ENCODE measurements at regions not wholly inside any gene's neighbourhood (a gene's known extent, or its start where the extent isn't known, plus 50 kb on each side); places are given as distances from the start of the nearest gene placed in this dataset.

DNA sequence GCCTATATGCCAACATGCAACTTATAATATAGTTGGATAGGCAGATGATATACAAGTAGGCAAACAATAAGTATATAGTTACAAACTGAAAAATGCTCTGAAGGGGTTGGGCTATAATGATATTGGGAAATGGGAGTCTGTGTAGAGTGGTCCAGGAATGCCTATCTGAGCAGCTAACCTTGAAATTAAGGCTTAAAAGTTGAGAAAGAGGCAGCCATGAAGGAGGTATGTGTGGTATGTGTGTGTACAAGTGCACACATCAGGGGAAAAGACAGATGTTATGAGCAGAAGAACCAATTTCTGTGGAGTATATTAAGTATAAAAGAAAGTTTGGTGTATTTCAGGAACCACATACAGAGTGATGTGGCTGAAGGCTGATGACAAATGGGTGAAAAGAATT is 154.9 kb upstream of the PAPPA start:
- TF ChIP-seq, protein P1, sequence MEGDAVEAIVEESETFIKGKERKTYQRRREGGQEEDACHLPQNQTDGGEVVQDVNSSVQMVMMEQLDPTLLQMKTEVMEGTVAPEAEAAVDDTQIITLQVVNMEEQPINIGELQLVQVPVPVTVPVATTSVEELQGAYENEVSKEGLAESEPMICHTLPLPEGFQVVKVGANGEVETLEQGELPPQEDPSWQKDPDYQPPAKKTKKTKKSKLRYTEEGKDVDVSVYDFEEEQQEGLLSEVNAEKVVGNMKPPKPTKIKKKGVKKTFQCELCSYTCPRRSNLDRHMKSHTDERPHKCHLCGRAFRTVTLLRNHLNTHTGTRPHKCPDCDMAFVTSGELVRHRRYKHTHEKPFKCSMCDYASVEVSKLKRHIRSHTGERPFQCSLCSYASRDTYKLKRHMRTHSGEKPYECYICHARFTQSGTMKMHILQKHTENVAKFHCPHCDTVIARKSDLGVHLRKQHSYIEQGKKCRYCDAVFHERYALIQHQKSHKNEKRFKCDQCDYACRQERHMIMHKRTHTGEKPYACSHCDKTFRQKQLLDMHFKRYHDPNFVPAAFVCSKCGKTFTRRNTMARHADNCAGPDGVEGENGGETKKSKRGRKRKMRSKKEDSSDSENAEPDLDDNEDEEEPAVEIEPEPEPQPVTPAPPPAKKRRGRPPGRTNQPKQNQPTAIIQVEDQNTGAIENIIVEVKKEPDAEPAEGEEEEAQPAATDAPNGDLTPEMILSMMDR (IDR thresholded peaks at IDR 0.05; ENCODE audit: poor library complexity), result no peak
- TF ChIP-seq EZH2 (IDR thresholded peaks at IDR 0.05; ENCODE audit: borderline replicate concordance) (no peak), EZH2phosphoT487 (IDR thresholded peaks at IDR 0.05; ENCODE audit: low read depth, severe bottlenecking, unreplicated experiment) (no peak)
